ENCODE measurements at regions not wholly inside any gene's neighbourhood (a gene's known extent, or its start where the extent isn't known, plus 50 kb on each side); places are given as distances from the start of the nearest gene placed in this dataset.

DNA sequence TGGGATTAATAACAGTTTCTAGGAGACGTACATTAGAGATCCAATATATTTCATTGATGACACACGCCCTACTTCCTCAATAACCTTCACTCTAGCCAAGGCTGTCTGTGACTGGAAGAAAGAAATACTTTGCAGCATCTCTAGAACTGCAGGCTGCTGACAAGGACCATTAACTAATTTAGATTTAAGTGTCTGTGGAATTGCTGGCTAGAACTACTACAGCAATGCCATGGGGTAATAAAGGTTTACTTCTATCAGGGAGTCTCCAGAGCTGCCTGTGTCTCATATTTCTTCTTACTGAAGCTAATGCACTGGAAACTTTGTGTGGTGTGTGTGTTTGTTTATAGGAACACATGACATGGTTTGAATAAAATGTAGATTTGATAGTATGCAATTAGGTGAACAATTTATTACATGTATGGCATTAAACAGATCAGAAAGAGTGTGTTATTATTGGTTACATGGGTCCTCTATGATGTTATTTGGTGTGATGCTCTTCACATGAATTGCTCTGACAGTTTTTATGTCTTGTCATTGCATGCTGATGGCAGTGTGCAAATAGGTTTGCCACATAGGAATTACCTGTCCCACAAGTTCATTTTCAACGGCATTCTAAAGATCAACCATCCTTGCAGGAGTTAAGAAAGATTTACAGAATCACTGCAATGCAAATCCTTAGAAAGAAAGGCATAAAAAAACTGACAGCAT lies 916.2 kb upstream of the CADM2 start:
- ATAC-seq (ENCODE audit: low FRiP score): no peak
- TF ChIP-seq, protein P1, sequence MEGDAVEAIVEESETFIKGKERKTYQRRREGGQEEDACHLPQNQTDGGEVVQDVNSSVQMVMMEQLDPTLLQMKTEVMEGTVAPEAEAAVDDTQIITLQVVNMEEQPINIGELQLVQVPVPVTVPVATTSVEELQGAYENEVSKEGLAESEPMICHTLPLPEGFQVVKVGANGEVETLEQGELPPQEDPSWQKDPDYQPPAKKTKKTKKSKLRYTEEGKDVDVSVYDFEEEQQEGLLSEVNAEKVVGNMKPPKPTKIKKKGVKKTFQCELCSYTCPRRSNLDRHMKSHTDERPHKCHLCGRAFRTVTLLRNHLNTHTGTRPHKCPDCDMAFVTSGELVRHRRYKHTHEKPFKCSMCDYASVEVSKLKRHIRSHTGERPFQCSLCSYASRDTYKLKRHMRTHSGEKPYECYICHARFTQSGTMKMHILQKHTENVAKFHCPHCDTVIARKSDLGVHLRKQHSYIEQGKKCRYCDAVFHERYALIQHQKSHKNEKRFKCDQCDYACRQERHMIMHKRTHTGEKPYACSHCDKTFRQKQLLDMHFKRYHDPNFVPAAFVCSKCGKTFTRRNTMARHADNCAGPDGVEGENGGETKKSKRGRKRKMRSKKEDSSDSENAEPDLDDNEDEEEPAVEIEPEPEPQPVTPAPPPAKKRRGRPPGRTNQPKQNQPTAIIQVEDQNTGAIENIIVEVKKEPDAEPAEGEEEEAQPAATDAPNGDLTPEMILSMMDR (IDR thresholded peaks at IDR 0.05): no peak
- DNase-seq (ENCODE audit: low spot score): no peak

GRCh38 chr3:84066915-84067314 lies 891.9 kb upstream of the CADM2 start:
- TF ChIP-seq, protein P1 (IDR thresholded peaks at IDR 0.05): no peak
- DNase-seq (ENCODE audit: low spot score) (no peak), ATAC-seq (ENCODE audit: low FRiP score) (no peak)

DNA sequence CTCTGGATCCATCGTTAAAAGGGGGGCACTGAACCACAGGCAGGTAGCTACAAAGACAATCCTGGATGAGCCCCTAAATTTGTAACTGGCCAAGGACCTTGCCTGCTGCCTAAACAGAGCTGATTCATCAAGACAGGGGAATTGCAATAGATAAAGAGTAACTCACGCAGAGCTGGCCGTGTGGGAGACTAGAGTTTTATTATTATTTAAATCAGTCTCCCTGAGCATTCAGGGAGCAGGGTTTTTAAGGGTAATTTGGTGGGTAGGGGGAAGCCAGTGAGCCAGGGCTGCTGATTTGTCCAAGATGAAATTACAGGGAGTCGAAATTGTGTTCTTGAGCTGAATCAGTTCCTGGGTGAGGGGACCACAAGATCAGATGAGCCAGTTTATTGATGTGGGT lies 885.1 kb upstream of the CADM2 start:
- DNase-seq (ENCODE audit: low spot score) (no peak), ATAC-seq (ENCODE audit: low FRiP score) (no peak)
- TF ChIP-seq, protein P1 (IDR thresholded peaks at IDR 0.05): no peak

DNA sequence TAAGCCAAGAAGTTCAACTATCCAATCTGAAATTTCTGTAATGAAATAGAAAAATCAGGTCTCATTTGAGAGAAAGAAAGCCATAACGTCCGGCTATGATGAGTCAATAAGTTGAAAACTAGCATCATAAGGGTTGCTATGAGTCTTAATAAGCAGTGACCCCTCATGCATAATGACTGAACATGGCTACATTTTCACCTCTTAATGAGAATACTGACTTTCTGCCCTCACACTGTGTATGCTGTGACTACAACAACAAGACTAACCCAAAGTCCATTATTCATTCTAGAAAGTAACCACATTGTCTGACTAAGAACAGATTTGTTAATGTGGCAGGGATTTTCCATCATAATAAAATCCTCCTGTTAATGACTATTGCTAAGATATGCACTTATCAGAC lies 884.0 kb upstream of the CADM2 start:
- ATAC-seq (ENCODE audit: low FRiP score): no peak
- DNase-seq (ENCODE audit: low spot score): no peak
- TF ChIP-seq, protein P1 (IDR thresholded peaks at IDR 0.05): no peak

- ATAC-seq (ENCODE audit: low FRiP score) (no peak), DNase-seq (ENCODE audit: low spot score) (no peak)
- TF ChIP-seq, protein P1 (IDR thresholded peaks at IDR 0.05): no peak
Observed at GRCh38 chr3:84077479-84077878, 881.3 kb upstream of the CADM2 start.

DNA sequence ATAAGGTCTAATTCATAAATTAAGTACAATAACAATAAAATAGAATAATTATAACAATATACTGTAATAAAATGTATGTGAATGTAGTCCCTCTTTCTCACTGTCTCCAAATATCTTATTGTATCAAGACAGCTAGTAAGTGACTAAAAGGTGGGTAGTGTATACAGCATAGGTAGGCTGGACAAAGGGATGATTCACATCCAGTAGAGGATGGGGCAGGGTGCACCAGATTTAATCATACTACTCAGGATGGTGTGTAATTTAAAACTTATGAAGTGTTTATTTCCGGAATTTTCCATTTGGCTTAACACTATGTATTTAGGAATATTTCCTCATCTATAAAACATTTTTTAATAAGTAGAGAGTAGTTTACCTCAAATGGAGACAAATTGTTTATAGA lies 876.1 kb upstream of the CADM2 start:
- ATAC-seq (ENCODE audit: low FRiP score): no peak
- DNase-seq (ENCODE audit: low spot score): no peak
- TF ChIP-seq, protein P1 (IDR thresholded peaks at IDR 0.05): no peak

DNA sequence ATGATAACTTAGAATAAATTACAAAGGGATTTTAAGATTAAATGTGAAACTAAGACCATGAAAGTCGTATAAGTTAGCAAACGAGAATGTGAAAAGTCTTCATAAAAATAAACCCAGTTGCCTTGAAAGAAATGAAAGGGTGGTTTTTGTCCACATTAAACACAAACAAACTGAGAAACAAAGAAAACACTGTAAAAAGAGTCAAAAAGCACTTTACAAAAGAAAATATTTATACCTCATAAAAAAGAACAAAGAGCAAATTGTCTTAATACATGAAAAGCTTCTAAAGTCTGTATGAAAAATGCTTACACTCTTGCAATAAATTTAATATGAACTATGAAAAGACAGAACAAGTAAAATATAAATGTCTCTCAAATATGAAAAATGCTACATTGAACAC lies 865.9 kb upstream of the CADM2 start:
- TF ChIP-seq, protein P1 (IDR thresholded peaks at IDR 0.05): no peak
- ATAC-seq (ENCODE audit: low FRiP score) (no peak), DNase-seq (ENCODE audit: low spot score) (no peak)
